T-helper 9 cell (primary cell): ENCODE measurements at regions not wholly inside any gene's neighbourhood (a gene's known extent, or its start where the extent isn't known, plus 50 kb on each side); places are given as distances from the start of the nearest gene placed in this dataset.

Source experiments
- DNase-seq: peaks from one replicate; pipeline ENCODE4 v3.0.0-alpha.2; 2020

GRCh38 chr4:14504162-14504561 lies 498.1 kb upstream of the CPEB2 start:
- DNase-seq = no peak

- no peak for DNase-seq
These were observed 488.8 kb upstream of the CPEB2 start for GRCh38 chr4:14513471-14513870.

- no peak for DNase-seq
These were observed 486.7 kb upstream of the CPEB2 start for GRCh38 chr4:14515556-14515955.

- DNase-seq = no peak
These were observed 484.1 kb upstream of the CPEB2 start for GRCh38 chr4:14518136-14518535.

GRCh38 chr4:14520171-14520570 lies 482.1 kb upstream of the CPEB2 start:
- DNase-seq = no peak

- no peak for DNase-seq
These were observed 478.0 kb upstream of the CPEB2 start for GRCh38 chr4:14524276-14524675.

GRCh38 chr4:14528918-14529317 lies 473.4 kb upstream of the CPEB2 start:
- DNase-seq = no peak

- no peak for DNase-seq
These were observed 472.6 kb upstream of the CPEB2 start for GRCh38 chr4:14529653-14530052.

GRCh38 chr4:14532436-14532835 lies 469.8 kb upstream of the CPEB2 start:
- no peak for DNase-seq

- DNase-seq = no peak
These were observed 463.0 kb upstream of the CPEB2 start for GRCh38 chr4:14539246-14539645.

- no peak for DNase-seq
These were observed 457.1 kb upstream of the CPEB2 start for GRCh38 chr4:14545163-14545562.

- DNase-seq = no peak
These were observed 456.5 kb upstream of the CPEB2 start for GRCh38 chr4:14545807-14546206.

- DNase-seq = no peak
These were observed 450.2 kb upstream of the CPEB2 start for GRCh38 chr4:14552119-14552518.

- no peak for DNase-seq
These were observed 442.6 kb upstream of the CPEB2 start for GRCh38 chr4:14559646-14560045.

- no peak for DNase-seq
These were observed 441.7 kb upstream of the CPEB2 start for GRCh38 chr4:14560577-14560976.

- no peak for DNase-seq
These were observed 439.4 kb upstream of the CPEB2 start for GRCh38 chr4:14562901-14563300.

- no peak for DNase-seq
These were observed 438.0 kb upstream of the CPEB2 start for GRCh38 chr4:14564281-14564680.

- DNase-seq = no peak
These were observed 435.8 kb upstream of the CPEB2 start for GRCh38 chr4:14566518-14566917.

GRCh38 chr4:14568351-14568750 lies 433.9 kb upstream of the CPEB2 start:
- no peak for DNase-seq

GRCh38 chr4:14575289-14575688 lies 427.0 kb upstream of the CPEB2 start:
- no peak for DNase-seq

- no peak for DNase-seq
These were observed 426.4 kb upstream of the CPEB2 start for GRCh38 chr4:14575919-14576318.

GRCh38 chr4:14580061-14580460 lies 422.2 kb upstream of the CPEB2 start:
- no peak for DNase-seq

- DNase-seq = no peak
These were observed 420.5 kb upstream of the CPEB2 start for GRCh38 chr4:14581741-14582140.

- DNase-seq = no peak
These were observed 419.6 kb upstream of the CPEB2 start for GRCh38 chr4:14582677-14583076.

GRCh38 chr4:14583331-14583730 lies 418.9 kb upstream of the CPEB2 start:
- DNase-seq = no peak

GRCh38 chr4:14583752-14584151 lies 418.5 kb upstream of the CPEB2 start:
- DNase-seq = no peak
